GM10266 (cell line): ENCODE measurements at regions not wholly inside any gene's neighbourhood (a gene's known extent, or its start where the extent isn't known, plus 50 kb on each side); places are given as distances from the start of the nearest gene placed in this dataset.
"Not testable (repeated sequence)": the region's sequence is repeated elsewhere in the genome, so short reads cannot be mapped to it uniquely, and the experiment has no call there.

Experiments
- DNase-seq: peaks from one replicate; pipeline ENCODE4 v3.0.0; 2012; ENCODE audit errors: extremely low spot score
- TF ChIP-seq, protein P1 (sequence below): IDR thresholded peaks from 2 replicates; pipeline ENCODE4 v1.5.1; 2012; ENCODE audit warnings: mild to moderate bottlenecking, low read depth; ENCODE audit not compliant: control insufficient read depth, insufficient read depth; ENCODE audit errors: missing control alignments

DNA sequence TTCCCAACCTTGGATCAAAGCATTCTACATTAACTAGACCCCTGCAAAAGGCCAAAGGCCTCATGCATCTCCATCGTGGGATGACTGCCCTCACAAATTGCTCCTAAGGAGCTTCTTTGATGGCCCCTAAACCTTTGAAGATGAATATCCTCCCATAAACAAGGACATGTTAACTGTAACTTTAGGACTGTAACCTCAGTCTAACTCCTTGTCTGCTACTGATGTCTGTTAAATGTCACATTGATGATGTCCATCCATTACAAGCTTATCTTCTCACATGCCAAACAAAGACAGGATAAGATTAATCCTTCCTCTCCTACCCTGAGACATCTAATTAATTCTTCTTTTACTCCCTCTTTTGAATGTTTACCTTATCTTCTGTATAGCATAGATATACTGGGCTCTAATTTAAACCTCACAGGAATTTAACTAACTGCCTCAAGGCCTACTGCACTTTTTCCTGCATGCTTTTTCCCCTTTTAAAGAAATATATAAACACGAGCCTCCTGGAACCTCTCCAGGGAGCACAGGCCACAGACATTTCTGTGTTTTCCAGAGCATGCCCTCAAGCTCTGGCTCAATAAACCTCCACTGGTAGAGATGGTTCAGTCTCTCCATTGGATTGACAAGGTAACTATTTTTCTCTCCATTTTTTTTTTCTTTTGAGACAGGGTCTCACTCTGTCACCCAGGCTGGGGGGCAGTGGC, 90.6 kb upstream of the SLC25A48 start:
- no peak for DNase-seq
- TF ChIP-seq, protein P1, sequence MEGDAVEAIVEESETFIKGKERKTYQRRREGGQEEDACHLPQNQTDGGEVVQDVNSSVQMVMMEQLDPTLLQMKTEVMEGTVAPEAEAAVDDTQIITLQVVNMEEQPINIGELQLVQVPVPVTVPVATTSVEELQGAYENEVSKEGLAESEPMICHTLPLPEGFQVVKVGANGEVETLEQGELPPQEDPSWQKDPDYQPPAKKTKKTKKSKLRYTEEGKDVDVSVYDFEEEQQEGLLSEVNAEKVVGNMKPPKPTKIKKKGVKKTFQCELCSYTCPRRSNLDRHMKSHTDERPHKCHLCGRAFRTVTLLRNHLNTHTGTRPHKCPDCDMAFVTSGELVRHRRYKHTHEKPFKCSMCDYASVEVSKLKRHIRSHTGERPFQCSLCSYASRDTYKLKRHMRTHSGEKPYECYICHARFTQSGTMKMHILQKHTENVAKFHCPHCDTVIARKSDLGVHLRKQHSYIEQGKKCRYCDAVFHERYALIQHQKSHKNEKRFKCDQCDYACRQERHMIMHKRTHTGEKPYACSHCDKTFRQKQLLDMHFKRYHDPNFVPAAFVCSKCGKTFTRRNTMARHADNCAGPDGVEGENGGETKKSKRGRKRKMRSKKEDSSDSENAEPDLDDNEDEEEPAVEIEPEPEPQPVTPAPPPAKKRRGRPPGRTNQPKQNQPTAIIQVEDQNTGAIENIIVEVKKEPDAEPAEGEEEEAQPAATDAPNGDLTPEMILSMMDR: no peak

DNA sequence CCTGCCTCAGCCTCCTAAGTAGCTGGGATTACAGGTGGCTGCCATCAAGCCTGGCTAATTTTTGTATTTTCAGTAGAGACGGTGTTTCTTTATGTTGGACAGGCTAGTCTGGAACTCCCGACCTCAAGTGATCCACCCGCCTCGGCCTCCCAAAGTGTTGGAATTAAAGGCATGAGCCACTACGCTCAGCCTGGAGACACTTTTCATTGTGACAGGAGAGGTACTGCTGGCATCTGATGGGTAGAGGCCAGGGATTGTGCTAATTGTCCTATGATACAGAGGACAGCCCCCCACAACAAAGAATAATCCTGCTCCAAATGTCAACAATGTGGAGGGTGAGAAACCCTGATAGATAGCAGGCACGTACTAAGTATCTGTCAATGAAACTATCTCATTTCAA, 91.3 kb upstream of the SLC25A48 start:
- TF ChIP-seq, protein P1: no peak
- DNase-seq: no peak

DNA sequence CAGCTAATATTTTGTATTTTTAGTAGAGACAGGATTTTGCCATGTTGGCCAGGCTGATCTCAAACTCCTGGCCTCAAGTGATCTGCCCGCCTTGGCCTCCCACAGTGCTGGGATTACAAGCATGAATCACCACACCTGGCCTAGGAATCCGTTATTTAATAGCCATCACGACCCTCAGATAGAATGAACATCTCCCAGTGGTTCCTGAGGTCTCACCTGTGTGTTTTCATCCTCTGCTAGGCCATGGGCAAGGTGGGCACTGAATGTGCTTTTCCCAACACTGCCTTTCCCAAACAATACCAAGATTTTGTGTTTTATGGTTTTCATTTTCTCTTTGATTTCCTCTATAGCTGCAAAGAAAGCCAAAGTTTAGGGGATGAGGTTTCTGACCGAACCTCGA, 92.2 kb upstream of the SLC25A48 start:
- not testable (repeated sequence) for DNase-seq

DNA sequence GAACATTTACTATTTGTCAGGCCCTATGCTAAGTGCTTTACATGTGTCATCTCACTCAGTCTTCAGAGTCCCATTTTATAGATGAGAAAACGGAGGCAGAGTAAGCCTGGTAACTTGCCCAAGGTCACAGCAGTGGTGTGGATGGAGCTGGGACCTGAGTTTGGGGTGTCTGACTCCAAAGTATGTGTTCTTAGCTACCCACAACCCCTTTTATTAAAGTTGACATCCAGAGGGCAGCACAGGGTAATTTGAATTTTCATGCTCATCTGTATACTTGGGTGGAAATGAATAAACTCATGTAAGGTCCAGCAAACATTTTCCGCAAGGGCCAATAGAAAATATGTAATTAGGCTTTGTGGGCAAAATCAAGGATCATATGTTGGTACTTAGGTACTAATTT, 93.4 kb upstream of the SLC25A48 start:
- no peak for DNase-seq
- TF ChIP-seq, protein P1: no peak

DNA sequence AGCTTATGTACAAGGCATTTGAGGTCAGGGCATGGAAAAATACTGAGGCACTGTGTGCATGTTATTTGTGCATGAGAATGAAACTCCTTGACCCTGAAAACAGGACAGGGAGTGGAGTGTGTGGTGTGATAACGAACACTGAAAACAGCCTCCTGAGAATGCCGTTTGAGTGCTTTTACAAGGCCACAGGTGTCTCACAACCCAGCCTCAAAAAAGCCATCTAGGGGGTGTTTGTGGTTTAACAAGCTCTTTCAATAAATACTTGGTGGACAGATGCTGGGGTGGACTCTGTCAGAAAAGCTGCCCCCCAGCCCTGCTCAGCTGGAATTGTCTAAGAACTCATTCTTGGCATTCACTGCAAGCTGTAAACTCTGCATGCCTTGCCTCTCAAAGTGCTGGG, 94.0 kb upstream of the SLC25A48 start:
- TF ChIP-seq, protein P1: no peak
- no peak for DNase-seq

DNA sequence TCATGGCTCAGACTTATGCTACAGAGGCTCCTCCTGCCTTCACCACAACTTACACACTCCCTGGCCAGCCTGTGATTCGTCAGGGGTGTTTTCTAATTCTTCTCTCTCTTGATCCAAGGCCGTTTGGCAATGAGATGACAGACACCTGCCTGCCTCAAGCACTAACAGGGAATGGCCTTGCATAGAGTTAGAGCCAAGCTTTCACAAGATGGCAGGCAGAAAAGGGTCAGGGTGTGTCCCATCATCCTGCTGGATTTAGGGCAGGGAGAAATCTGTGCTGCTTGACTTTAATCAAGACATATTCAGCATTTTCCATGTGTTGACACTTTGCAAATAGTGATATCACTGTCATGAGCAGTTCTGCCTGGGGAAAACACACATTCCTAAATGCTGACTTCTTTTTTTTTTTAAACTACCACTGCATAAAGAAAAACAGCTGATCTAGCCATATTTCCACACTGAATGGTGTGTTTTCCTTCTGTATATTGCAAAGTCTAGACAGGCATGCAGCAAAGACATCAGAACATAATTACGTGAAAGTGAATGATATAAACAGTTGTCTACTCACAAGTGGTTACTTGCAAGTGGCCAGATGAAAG, 95.0 kb upstream of the SLC25A48 start:
- DNase-seq: no peak
- TF ChIP-seq, protein P1: no peak

DNA sequence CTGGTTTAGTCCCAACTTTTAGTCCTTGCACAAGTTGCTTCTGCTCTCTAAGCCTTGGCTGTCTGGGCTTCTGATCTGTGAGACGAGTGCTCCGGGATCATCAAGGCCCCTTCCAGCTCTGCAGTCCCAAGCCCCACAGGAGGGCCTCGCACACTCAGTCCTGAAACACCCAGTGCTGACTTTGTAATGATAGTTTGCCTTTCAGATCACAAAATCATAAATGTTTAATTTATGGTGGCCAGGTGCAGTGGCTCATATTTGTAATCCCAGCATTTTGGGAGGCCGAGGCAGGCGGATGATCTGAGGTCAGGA, 95.9 kb upstream of the SLC25A48 start:
- no peak for DNase-seq
- TF ChIP-seq, protein P1: no peak
